ENCODE measurements at regions not wholly inside any gene's neighbourhood (a gene's known extent, or its start where the extent isn't known, plus 50 kb on each side); places are given as distances from the start of the nearest gene placed in this dataset.

DNA sequence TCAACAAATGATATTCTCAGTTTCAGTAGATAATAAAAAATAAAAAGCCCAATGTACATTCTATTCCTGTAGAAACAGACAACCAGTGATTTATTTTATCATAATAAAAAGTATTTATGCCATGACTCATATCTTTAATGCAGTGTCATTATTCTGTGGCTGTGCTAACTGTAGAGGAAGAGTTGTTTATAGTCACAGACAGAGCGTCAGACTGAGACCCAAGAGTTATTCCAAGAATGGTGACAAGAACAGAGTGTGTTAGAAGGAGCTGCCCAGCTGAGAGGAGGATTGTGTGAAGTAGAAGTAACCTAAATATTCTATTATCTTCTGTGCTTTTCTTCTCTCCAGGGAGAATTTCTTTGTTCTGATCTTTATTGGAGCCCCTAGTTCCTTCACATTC is 210.7 kb downstream of the PPP1R2C start (continued):
- TF ChIP-seq JUN (CRISPR knock-in tag; IDR thresholded peaks at IDR 0.05) (no peak), OVOL2 (CRISPR knock-in tag; IDR thresholded peaks at IDR 0.05; ENCODE audit: borderline replicate concordance) (no peak), SMAD4 (CRISPR knock-in tag; IDR thresholded peaks at IDR 0.05) (no peak), ZNF263 (CRISPR knock-in tag; IDR thresholded peaks at IDR 0.05; ENCODE audit: low read depth) (no peak)

GRCh38 chrX:42565739-42566138 is 212.2 kb downstream of the PPP1R2C start:
- H3K36me3 Mint-ChIP-seq, result no peaks in the 10 kb centered on the region
- TF ChIP-seq ZNF396 (CRISPR knock-in tag; IDR thresholded peaks at IDR 0.05; ENCODE audit: borderline replicate concordance) (no peak), ZNF317 (CRISPR knock-in tag; IDR thresholded peaks at IDR 0.05; ENCODE audit: borderline replicate concordance, low read depth) (no peak), FOXK1 (CRISPR knock-in tag; IDR thresholded peaks at IDR 0.05) (no peak), ELF4 (CRISPR knock-in tag; IDR thresholded peaks at IDR 0.05; ENCODE audit: low read depth) (no peak), ZNF423 (CRISPR knock-in tag; IDR thresholded peaks at IDR 0.05) (no peak)
- POLR2A ChIA-PET, result no interaction called here
- ATAC-seq, result no peak
- H3K4me1 Mint-ChIP-seq, result peaks cover 5% of the 10 kb centered on the region
- peaks cover 10% of the 10 kb centered on the region; the same call in 1 of the 2 replicates for H3K9me3 Mint-ChIP-seq
- H3K4me3 Mint-ChIP-seq, result no peak overlapping the region
- no peak for DNase-seq (ENCODE audit: low spot score)
- no peaks in the 10 kb centered on the region for H3K27me3 Mint-ChIP-seq (ENCODE audit: low read depth)
- no peak overlapping the region for H3K27ac Mint-ChIP-seq
- CTCF ChIA-PET, result no interaction called here

DNA sequence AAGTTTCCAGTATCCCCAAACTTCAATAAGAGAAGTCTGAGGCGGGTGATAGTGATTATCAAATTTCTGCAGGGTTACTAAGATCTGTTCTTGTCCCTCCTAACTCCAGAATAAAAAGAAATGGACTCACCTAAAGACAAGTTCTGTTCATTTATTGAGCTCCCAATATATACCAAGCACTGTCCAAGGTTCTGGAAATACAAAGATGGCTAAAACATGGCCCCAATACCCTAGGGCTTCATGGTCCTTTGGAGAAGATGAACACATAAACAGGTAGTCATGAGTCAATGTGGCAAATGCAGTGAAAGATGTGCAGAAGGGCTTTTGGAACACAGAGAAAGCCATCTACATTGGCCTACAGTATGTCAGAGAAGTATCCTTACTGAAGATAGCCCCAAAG is 231.2 kb downstream of the PPP1R2C start:
- Mint-ChIP-seq H3K27me3 (ENCODE audit: low read depth) (no peaks in the 10 kb centered on the region), H3K27ac (no peak overlapping the region), H3K4me3 (no peak overlapping the region), H3K9me3 (peaks cover 4% of the 10 kb centered on the region; the same call in 1 of the 2 replicates), H3K4me1 (peaks cover 2% of the 10 kb centered on the region), H3K36me3 (no peaks in the 10 kb centered on the region)
- TF ChIP-seq GABPB1 (CRISPR knock-in tag; IDR thresholded peaks at IDR 0.05), result no peak
- DNase-seq (ENCODE audit: low spot score), result no peak
- ChIA-PET CTCF (no interaction called here), POLR2A (no interaction called here)
- ATAC-seq, result no peak

DNA sequence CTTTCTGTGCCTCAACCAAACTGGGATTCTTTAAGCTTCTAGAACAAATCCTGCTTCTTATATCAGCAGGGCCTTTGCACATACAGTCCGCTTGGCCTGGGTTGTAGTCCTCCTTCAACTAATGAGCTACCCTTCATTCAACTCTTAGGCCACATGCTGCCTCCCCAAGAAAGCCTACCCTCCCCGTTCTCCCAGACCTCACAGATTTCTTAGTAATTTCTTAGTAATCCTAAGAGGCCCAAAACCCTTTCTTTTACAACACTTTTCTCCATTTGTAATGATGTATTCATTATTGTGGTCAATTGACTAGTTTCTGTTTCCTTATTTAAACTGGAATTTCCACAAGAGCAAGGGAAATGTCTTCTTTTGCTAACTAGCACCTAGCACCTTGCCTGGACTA is 233.1 kb downstream of the PPP1R2C start:
- no peak for TF ChIP-seq RORB (CRISPR knock-in tag; IDR thresholded peaks at IDR 0.05)
- no peak for TF ChIP-seq GABPB1 (CRISPR knock-in tag; IDR thresholded peaks at IDR 0.05)
- no peak for TF ChIP-seq TEAD1 (CRISPR knock-in tag; IDR thresholded peaks at IDR 0.05)
- no peaks in the 10 kb centered on the region for H3K27me3 Mint-ChIP-seq (ENCODE audit: low read depth)
- no peaks in the 10 kb centered on the region for H3K36me3 Mint-ChIP-seq
- DNase-seq (ENCODE audit: low spot score) (no peak), ATAC-seq (no peak)
- ChIA-PET CTCF (no interaction called here), POLR2A (no interaction called here)
- H3K9me3 Mint-ChIP-seq, result peaks cover 4% of the 10 kb centered on the region; the same call in 1 of the 2 replicates
- H3K4me3 Mint-ChIP-seq, result no peak overlapping the region
- H3K27ac Mint-ChIP-seq, result no peak overlapping the region
- peaks cover 4% of the 10 kb centered on the region for H3K4me1 Mint-ChIP-seq

DNA sequence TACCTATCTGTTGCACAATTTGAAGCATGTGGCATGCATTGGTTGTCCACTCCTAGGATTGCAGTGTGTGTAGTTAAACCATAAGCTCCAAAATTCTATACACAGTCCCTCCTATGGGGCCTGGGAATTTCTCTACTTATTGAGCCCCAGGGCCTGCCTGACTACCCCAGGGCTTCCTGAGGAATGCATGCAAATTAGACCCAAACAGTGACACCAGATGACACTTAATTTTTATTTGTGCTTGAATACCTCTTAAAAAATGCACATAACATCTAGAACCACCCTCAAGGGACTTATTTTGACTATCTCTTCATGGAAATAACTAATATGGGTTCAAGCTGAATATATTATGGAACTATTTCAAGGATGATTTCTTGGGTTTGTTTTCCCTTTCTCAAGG is 236.4 kb downstream of the PPP1R2C start:
- CTCF ChIA-PET, result no interaction called here
- Mint-ChIP-seq H3K4me1 (peaks cover 4% of the 10 kb centered on the region), H3K27me3 (ENCODE audit: low read depth) (no peaks in the 10 kb centered on the region; the same call in 1 of the 2 replicates), H3K36me3 (no peaks in the 10 kb centered on the region), H3K4me3 (no peak overlapping the region), H3K9me3 (peaks cover 4% of the 10 kb centered on the region; the same call in 1 of the 2 replicates), H3K27ac (no peak overlapping the region)
- POLR2A ChIA-PET, result no interaction called here
- no peak for ATAC-seq
- no peak for DNase-seq (ENCODE audit: low spot score)
- no peak for TF ChIP-seq CBFB (CRISPR knock-in tag; IDR thresholded peaks at IDR 0.05; ENCODE audit: low read depth)
- no peak for TF ChIP-seq ZNF532 (CRISPR knock-in tag; IDR thresholded peaks at IDR 0.05; ENCODE audit: borderline replicate concordance)
- no peak for TF ChIP-seq OVOL2 (CRISPR knock-in tag; IDR thresholded peaks at IDR 0.05; ENCODE audit: borderline replicate concordance)
- no peak for TF ChIP-seq AR (CRISPR knock-in tag; IDR thresholded peaks at IDR 0.05)

Measured in WTC11 (cell line).